ENCODE measurements at regions not wholly inside any gene's neighbourhood (a gene's known extent, or its start where the extent isn't known, plus 50 kb on each side); places are given as distances from the start of the nearest gene placed in this dataset.
A peak's percentile ranks its signal among the peaks of the same experiment; 100 is the strongest.

DNA sequence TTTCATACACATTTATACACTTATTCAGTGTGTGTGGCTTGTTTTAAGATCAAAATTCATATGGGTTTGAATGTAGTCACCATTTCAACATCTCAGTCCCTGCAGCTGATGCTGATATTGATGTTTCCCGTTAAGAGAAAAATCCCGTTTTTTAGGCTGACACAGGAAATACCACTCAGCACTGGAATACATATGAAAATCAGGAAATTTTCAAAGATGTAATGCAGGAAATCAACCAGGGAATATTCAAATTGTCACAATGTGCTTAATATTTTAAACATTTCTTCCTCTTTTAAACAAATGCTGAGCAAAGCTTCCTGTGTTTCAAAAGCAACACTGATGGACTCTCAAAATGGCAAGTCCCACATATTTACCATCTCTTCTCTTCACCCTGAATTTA is 94.5 kb upstream of the MARCKS start:
- H3K4me1 Mint-ChIP-seq (ENCODE audit: low read depth), result peaks cover 25% of the 10 kb centered on the region
- peaks cover 1% of the 10 kb centered on the region; the same call in 1 of the 2 replicates for H3K27me3 Mint-ChIP-seq (ENCODE audit: insufficient read depth)
- no peak overlapping the region for H3K27ac Mint-ChIP-seq
- no peaks in the 10 kb centered on the region for H3K9me3 Mint-ChIP-seq
- DNase-seq, result no peak
- H3K36me3 Mint-ChIP-seq (ENCODE audit: low read depth), result no peaks in the 10 kb centered on the region
- TF ChIP-seq, protein P1, sequence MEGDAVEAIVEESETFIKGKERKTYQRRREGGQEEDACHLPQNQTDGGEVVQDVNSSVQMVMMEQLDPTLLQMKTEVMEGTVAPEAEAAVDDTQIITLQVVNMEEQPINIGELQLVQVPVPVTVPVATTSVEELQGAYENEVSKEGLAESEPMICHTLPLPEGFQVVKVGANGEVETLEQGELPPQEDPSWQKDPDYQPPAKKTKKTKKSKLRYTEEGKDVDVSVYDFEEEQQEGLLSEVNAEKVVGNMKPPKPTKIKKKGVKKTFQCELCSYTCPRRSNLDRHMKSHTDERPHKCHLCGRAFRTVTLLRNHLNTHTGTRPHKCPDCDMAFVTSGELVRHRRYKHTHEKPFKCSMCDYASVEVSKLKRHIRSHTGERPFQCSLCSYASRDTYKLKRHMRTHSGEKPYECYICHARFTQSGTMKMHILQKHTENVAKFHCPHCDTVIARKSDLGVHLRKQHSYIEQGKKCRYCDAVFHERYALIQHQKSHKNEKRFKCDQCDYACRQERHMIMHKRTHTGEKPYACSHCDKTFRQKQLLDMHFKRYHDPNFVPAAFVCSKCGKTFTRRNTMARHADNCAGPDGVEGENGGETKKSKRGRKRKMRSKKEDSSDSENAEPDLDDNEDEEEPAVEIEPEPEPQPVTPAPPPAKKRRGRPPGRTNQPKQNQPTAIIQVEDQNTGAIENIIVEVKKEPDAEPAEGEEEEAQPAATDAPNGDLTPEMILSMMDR (IDR thresholded peaks at IDR 0.05), result no peak
- H3K4me3 Mint-ChIP-seq, result no peak overlapping the region

DNA sequence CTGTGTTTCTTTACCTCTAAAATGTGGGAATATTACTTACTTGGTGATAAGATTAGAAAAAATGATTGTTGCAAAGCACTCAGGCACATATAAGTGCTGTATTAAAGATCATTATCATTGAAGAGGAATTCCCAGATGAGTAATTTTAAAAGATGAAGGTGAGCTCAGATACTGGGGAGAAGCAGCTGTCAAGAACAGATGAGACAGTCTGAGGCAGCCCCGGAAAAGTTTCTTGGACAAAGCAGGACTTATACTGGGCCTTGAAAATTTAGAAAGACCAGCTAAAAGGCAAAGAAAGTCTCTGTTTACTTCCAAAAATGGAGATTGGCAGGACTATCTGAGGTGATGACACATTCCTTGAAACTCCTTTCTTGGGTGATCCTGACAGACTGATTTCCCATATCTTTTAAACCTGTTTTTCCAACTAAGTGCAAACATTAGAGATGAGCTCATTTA is 93.8 kb upstream of the MARCKS start:
- Mint-ChIP-seq H3K4me3 (0 out of 2 replicates have a peak overlapping the region, but pooled peaks have one; percentile 45), H3K27me3 (ENCODE audit: insufficient read depth) (peaks cover 1% of the 10 kb centered on the region; the same call in 1 of the 2 replicates), H3K36me3 (ENCODE audit: low read depth) (no peaks in the 10 kb centered on the region), H3K9me3 (no peaks in the 10 kb centered on the region), H3K27ac (peak overlapping the region; percentile 60), H3K4me1 (ENCODE audit: low read depth) (peaks cover 25% of the 10 kb centered on the region)
- no peak for DNase-seq
- TF ChIP-seq, protein P1 (IDR thresholded peaks at IDR 0.05), result no peak

- no peaks in the 10 kb centered on the region for H3K9me3 Mint-ChIP-seq
- TF ChIP-seq, protein P1 (IDR thresholded peaks at IDR 0.05), result no peak
- peak overlapping the region; percentile 45; the same call in 1 of the 2 replicates for H3K4me3 Mint-ChIP-seq
- DNase-seq, result peak; percentile 46
- H3K27me3 Mint-ChIP-seq (ENCODE audit: insufficient read depth), result peaks cover 1% of the 10 kb centered on the region; the same call in 1 of the 2 replicates
- no peaks in the 10 kb centered on the region for H3K36me3 Mint-ChIP-seq (ENCODE audit: low read depth)
- peaks cover 21% of the 10 kb centered on the region for H3K4me1 Mint-ChIP-seq (ENCODE audit: low read depth)
- H3K27ac Mint-ChIP-seq, result peak overlapping the region; percentile 60
Measured at GRCh38 chr6:113763876-113764275, 93.3 kb upstream of the MARCKS start.

- Mint-ChIP-seq H3K36me3 (ENCODE audit: low read depth) (no peaks in the 10 kb centered on the region), H3K27me3 (ENCODE audit: insufficient read depth) (peaks cover 1% of the 10 kb centered on the region; the same call in 1 of the 2 replicates), H3K4me3 (no peak overlapping the region), H3K4me1 (ENCODE audit: low read depth) (peaks cover 19% of the 10 kb centered on the region), H3K27ac (no peak overlapping the region), H3K9me3 (no peaks in the 10 kb centered on the region)
- DNase-seq, result no peak
- TF ChIP-seq, protein P1 (IDR thresholded peaks at IDR 0.05), result no peak
Measured at GRCh38 chr6:113765909-113766308, 91.2 kb upstream of the MARCKS start.

DNA sequence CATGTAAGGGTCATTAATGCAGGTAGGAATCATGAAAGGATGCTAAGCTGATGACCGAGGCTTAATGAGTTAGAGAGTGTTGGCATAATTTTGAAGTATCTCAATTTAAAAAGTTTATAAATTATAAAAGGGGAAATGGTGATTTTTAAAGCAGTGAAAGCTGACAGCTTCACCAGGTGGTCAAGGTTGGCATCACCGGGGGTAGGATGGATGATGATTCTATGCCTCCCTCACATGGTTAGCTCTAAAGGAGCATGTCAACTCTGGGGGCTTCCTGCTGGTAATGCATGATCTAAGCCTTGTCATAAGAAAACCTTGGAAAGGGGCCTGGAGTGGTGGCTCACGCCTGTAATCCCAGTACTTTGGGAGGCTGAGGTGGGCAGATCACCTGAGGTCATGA is 89.2 kb upstream of the MARCKS start:
- Mint-ChIP-seq H3K9me3 (no peaks in the 10 kb centered on the region), H3K4me1 (ENCODE audit: low read depth) (peaks cover 17% of the 10 kb centered on the region), H3K27ac (no peak overlapping the region), H3K36me3 (ENCODE audit: low read depth) (no peaks in the 10 kb centered on the region; the same call in 1 of the 2 replicates), H3K4me3 (no peak overlapping the region), H3K27me3 (ENCODE audit: insufficient read depth) (peaks cover 1% of the 10 kb centered on the region; the same call in 1 of the 2 replicates)
- TF ChIP-seq, protein P1 (IDR thresholded peaks at IDR 0.05), result no peak
- no peak for DNase-seq

Data from HFFc6 (cell line).